CD4-positive, alpha-beta T cell treated with Interleukin-17A for 1 hour (primary cell): ENCODE measurements at regions not wholly inside any gene's neighbourhood (a gene's known extent, or its start where the extent isn't known, plus 50 kb on each side); places are given as distances from the start of the nearest gene placed in this dataset.
"Not testable (repeated sequence)": the region's sequence is repeated elsewhere in the genome, so short reads cannot be mapped to it uniquely, and the experiment has no call there.

Source experiments
- DNase-seq: peaks from one replicate; pipeline ENCODE4 v3.0.0-alpha.2; 2020

DNA sequence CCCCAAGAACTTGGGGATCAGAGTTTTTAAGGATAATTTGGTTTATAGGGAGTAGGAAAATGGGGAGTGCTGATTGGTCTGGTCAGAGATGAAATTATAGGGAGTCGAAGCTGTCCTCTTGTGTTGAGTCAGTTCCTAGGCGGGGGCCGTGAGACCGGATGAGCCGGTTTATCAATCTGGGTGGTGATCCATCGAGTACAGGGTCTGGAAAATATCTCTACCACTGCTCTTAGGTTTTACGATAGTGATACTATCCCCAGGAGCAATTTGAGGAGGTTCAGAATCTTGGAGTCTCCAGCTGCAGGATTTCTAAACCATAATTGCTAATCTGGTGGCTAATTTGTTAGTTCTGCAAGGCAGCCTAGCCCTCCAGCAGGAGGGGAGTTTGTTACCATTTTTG, 403.4 kb downstream of the CDH11 start:
- no peak for DNase-seq

- DNase-seq = no peak
Observed at GRCh38 chr16:64717871-64718270, 404.0 kb downstream of the CDH11 start.

GRCh38 chr16:64715624-64716023, 406.2 kb downstream of the CDH11 start:
- DNase-seq = no peak

DNA sequence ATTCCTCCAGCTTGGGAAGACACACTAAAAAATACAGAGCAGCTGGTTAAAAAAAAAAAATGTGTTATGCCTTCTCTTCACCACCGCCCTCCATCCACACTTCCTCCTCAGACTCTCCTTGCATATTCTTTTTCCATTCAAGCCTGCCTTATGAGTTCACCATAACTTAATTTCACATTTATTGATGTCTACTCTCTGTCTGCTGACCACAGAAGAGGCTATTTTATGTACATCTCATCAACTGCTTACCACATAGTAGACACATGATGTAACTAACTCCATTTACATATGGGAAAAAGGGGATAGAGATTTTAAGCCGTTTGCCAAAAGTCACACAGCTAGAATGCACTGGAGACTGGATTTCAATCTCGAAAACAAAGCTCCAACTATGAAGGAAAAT, 409.8 kb downstream of the CDH11 start:
- DNase-seq = no peak

GRCh38 chr16:64711596-64711995, 410.3 kb downstream of the CDH11 start:
- no peak for DNase-seq

- no peak for DNase-seq
Observed at GRCh38 chr16:64711026-64711425, 410.8 kb downstream of the CDH11 start.

- no peak for DNase-seq
Observed at GRCh38 chr16:64705443-64705842, 416.4 kb downstream of the CDH11 start.

GRCh38 chr16:64704386-64704785, 417.5 kb downstream of the CDH11 start:
- no peak for DNase-seq

DNA sequence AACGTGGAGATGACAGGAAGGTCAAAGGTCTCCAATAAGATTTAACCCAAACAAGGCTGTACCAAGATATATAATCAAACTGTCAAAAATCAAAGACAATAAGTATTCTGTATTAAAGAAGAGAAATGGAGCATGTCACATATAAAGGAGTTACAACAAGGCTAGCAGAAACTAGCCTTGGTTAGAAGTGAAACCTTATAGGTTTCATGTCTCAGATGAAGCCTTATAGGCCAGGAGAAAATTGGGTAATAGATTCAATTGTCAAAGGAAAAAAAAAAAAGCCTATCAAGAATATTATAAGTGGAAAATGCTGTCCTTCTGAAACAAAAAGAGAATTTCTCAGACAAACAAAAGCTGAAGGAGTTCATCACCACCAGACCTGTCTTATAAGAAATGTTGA, 419.4 kb downstream of the CDH11 start:
- no peak for DNase-seq

- no peak for DNase-seq
Observed at GRCh38 chr16:64700628-64701027, 421.2 kb downstream of the CDH11 start.

DNA sequence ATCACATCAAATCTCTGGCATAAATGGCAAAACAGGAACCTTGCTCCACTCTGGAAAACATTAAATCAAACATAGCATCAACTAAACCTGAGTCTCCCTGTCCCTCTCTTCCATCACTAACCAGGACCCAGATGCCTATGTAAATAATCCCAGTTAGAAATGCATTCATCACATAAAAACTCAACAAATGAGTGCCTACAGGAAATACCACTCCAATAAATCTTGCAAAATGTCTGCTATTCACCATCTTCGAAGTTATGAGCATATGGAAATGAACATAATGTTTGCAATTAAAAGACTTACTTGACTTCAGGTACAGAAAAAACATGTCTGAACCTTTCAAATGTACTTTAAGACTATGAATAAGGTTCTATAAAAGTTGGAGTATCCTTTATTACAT, 425.0 kb downstream of the CDH11 start:
- DNase-seq = no peak

- DNase-seq = no peak
Observed at GRCh38 chr16:64695684-64696083, 426.2 kb downstream of the CDH11 start.

- no peak for DNase-seq
Observed at GRCh38 chr16:64693946-64694345, 427.9 kb downstream of the CDH11 start.

GRCh38 chr16:64687786-64688185, 434.1 kb downstream of the CDH11 start:
- DNase-seq = no peak

- no peak for DNase-seq
Observed at GRCh38 chr16:64687123-64687522, 434.7 kb downstream of the CDH11 start.

DNA sequence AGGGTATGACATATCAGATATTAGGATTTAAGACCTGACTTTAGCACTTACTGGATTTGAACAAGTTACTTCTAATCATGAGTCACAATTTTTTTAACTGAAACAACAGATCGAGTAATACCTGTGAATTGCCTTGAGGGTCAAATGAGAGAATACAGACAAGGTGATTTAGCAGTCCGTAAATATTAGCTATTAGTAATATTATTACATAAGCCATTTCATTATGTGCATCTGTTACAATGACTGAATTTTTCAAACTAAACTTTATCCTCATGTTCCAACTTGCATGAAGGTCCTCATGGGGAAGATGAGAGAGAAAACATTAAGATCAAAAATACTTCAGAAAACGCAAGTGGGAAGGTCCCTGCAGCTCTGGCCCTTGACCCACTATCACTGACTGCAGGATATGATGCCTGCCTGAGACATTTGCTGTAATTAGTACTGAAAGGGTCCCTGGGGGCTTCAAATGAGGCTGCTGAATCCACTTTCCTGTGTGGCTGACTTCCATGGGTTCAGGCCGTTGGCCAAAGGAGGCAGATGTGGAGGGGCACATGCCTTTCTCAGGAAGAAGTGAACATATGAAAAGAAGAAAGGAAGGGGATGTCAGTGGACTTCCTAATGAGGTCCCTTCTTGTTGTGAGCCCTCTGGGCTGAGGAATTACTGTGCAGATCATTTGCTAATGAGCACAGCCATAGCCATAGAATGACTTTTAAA, 441.7 kb downstream of the CDH11 start:
- DNase-seq = no peak

DNA sequence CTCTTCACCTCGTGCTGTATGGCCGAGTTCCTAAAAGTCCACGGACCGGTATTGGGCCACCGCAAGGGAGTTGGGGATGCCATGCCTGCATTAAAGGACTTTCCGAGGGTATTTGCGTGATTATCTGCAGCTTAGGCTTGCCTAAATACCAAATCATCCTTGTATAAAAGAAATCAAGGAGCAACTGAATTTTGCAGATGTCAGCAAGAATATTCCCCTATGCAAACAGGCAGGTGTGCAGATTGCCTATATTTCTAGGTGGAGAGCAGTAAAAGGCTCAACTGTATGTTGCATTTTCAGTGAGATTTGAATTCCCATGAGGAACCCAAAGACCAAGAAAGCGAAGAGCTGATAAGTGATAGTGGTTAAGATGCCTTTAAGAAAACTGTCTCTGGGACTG, 452.3 kb downstream of the CDH11 start:
- no peak for DNase-seq

DNA sequence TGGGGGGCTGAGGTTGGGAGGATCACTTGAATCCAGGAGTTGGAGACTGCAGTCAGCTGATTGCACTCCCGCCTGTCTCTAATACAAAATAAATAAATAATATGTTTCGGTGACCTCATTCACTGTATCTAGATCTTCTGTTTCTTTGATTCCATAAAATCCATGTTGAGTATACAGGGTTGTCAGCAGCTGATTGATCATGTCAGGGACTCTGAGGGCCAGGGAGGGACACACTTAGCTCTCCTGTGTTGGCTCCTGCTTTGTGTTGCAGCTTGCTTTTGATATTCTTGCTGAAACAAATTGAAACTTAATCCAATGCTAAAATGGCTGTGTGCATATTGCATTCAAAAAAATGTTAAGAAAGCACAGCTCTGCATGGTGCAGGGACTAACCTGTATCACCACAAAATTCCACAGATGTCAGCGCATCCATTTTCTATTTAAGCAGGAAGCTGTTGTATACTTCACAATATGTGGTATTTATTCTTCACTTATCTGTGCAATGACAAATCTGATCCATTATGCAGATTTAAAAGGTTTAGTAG, 454.5 kb downstream of the CDH11 start:
- no peak for DNase-seq

GRCh38 chr16:64662312-64662711, 459.6 kb downstream of the CDH11 start:
- not testable (repeated sequence) for DNase-seq

DNA sequence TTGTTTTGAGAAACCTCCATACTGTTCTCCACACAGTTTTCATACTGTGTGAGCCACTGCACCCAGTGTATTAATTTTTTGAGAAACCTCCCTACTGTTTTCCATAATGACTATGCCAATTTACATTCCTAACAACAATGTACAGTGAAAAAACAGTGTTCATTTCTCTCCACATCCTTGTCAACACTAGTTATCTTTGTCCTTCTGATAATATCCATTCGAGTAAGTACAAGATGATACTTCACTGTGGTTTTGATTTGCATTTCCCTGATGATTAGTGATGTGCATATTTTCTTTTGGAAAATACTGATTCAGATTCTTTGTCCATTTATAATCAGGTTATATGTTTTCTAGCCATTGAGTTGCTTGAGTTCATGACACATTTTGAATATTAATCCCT, 462.0 kb downstream of the CDH11 start:
- DNase-seq = no peak

DNA sequence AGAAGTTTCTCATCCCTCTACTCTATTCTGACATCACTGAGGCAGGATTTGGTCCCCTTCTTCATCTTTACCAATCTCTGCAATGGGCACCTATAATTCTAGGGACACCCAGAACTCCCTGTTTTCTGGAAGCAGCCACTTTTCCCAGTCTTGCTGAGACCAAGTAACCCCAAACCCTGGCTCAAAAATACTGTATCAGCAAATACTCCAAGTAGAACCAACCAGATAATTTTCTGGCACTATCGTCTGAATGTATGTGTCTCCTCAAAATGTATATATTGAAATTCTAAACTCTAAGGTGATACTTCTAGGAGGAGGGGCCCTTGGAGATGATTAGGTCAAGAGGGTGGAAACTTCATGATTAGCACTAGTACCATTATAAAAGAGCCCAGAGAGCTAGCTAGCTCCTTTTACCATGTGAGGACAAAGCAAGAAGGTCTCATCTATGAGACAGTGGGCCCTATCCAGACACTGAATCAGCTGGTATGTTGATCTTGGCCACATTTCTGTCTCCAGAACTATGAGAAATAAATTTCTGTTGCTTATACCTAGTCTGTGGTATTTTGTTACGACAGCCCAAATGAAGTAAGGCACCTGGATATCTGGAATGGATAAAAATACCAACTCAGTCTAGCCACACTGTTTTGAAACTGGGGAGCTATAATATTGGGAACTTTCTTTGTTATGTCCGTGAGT, 464.4 kb downstream of the CDH11 start:
- DNase-seq = no peak

DNA sequence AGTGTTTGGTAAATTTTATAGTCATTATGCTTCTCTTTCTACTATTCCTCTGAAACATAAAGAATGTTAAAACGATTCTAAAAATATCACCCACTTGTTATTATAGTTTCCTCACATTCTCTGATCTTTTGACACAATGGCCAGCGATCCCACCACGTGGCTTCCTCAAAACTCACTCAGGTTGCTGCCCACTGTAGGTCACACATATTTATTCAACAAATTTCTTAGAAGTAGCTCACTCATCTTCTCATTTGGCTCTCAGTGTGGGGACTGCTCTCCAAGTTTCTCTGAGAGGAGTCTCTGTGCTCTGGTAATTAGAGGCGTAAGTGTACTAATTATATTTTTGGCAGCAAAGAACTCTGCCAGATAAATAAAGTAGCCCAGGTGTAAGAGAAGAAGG, 465.4 kb downstream of the CDH11 start:
- no peak for DNase-seq

- DNase-seq = no peak
Observed at GRCh38 chr16:64654178-64654577, 467.7 kb downstream of the CDH11 start.

DNA sequence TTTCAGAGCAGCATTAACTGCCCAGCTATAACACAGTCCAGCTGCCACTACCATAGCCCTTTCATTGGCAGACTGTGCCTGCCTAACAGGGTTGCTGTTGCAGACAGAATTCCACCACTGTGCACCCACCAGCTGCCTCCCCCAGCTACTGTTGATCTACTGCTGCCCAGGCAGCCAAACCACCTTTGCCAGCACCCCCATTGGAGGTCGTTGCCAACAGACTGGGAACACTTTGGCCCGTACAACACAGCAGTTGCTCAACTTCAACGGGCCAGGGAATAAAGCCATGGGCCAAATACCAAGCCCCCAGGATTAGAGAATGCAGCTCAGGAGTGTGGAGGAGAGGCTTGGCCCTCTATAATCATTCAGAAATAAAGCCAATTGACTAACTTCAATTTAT, 473.6 kb downstream of the CDH11 start:
- no peak for DNase-seq

GRCh38 chr16:64641343-64641742, 480.5 kb downstream of the CDH11 start:
- no peak for DNase-seq
